Umbilical cord (tissue), 1 donor: ENCODE measurements at regions not wholly inside any gene's neighbourhood (a gene's known extent, or its start where the extent isn't known, plus 50 kb on each side); places are given as distances from the start of the nearest gene placed in this dataset.
A peak's percentile ranks its signal among the peaks of the same experiment; 100 is the strongest.

Experiments
- DNase-seq: peaks from one replicate; pipeline ENCODE4 v3.0.0-alpha.2; 2015; ENCODE audit warnings: low spot score

- DNase-seq: no peak
Observed at GRCh38 chr6:19322691-19323485, 514.3 kb upstream of the ID4 start.

GRCh38 chr6:19324376-19324775 lies 512.8 kb upstream of the ID4 start:
- no peak for DNase-seq

- peak; percentile 15 for DNase-seq
Observed at GRCh38 chr6:19325335-19325789, 511.8 kb upstream of the ID4 start.

- peak; percentile 50 for DNase-seq
Observed at GRCh38 chr6:19327241-19327640, 509.9 kb upstream of the ID4 start.

GRCh38 chr6:19327661-19328060 lies 509.5 kb upstream of the ID4 start:
- DNase-seq: peak; percentile 13

DNA sequence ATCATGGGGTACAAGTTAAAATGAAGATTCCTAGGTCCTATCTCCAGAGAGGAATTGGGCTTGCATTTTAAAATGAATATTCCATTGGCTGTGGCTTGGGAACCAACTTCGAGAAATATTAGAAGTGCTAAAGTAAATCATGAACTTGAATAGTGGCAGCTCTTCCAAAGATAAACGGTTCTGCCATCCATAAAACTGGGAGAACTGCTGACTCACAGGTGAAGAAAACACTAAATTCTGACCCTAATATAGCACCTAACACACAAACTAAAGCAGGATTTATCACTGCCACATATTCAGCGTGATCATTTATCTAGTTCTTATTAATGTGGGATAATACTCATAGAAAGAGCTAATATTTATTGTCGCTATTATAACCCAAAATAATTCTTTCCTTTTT lies 508.1 kb upstream of the ID4 start:
- no peak for DNase-seq

GRCh38 chr6:19331089-19331488 lies 506.1 kb upstream of the ID4 start:
- DNase-seq: no peak

GRCh38 chr6:19332806-19333460 lies 504.2 kb upstream of the ID4 start:
- DNase-seq: no peak

GRCh38 chr6:19333936-19334335 lies 503.2 kb upstream of the ID4 start:
- no peak for DNase-seq

GRCh38 chr6:19336579-19336978 lies 500.6 kb upstream of the ID4 start:
- DNase-seq: no peak

- no peak for DNase-seq
Observed at GRCh38 chr6:19337101-19337500, 500.1 kb upstream of the ID4 start.

DNA sequence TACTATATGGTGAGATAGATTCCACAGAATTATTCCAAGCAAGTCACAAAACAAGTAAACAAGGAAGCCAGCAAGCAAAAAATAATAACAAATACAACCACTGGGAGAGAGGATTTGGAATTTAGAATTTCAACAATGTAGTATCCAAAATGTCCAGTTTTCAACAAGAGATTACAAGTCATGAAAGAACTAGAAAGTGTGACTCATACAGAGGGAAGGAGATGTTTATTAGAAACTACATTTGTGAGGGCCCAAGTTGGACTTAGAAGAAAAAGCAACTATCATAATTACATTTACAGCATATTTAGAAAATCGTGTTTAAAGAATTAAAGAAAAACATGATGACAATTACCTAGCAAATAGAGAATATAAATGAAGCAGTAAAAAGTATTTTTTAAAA lies 494.6 kb upstream of the ID4 start:
- no peak for DNase-seq

GRCh38 chr6:19349429-19349828 lies 487.7 kb upstream of the ID4 start:
- no peak for DNase-seq

DNA sequence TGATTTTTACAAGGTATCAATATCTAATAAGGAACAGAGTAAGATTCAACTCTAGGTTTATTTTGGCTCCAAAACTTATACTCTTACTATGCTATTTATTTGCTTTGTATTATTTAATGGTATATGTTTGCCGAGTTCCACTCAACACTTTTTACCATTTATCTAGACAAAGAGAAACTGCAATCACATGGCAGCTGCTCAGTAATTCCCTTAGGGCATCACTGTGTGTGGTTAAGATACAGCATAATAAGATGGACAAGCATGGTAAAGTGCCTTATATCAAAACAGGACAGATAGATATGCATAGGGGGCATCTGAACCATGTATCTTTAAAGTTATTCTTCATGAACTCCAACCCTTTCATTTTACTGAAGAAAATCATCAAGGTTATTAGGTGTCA lies 483.0 kb upstream of the ID4 start:
- DNase-seq: no peak

GRCh38 chr6:19356692-19357091 lies 480.5 kb upstream of the ID4 start:
- no peak for DNase-seq

DNA sequence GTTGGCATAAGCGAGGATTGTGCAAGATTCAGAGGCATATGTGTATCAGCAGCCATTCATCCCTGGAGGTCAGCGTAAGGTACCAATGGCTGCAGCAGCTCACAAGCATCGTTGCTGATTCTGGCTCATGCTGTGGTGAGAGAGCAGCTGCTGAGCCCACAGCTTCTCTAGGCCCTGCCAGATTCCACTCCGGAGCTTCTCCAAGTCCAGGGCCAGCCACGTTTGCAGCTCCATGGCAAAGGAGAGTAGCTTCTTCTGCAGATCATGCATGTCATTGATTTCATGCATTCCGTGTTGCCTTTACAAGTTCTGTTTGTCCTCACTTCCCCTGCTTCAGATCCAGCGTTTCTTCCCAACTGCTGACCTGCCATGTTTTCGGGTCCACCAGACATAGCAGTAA lies 474.8 kb upstream of the ID4 start:
- no peak for DNase-seq

- no peak for DNase-seq
Observed at GRCh38 chr6:19368511-19368910, 468.7 kb upstream of the ID4 start.

DNA sequence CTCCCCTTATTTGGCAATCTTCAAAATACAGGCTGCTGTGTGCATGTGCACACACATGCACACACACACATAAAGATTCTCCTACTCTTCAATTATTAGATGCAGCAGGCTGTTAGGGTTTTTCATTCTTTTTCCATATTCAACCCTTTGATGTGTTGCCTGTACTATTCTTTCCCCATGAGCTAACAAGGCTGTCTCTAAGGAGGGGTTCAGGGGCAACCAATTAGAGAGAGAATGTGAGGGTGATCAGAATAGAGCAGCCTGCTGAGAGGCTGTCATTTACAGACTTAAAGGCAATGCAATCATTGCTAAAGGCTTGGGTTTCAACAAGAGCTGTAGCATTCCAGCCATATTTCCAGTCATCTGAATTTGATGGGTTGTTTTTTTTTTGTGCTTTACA lies 467.4 kb upstream of the ID4 start:
- peak; percentile 38 for DNase-seq

- DNase-seq: no peak
Observed at GRCh38 chr6:19370831-19371230, 466.3 kb upstream of the ID4 start.

- no peak for DNase-seq
Observed at GRCh38 chr6:19375613-19376012, 461.6 kb upstream of the ID4 start.

GRCh38 chr6:19377722-19378121 lies 459.4 kb upstream of the ID4 start:
- no peak for DNase-seq

DNA sequence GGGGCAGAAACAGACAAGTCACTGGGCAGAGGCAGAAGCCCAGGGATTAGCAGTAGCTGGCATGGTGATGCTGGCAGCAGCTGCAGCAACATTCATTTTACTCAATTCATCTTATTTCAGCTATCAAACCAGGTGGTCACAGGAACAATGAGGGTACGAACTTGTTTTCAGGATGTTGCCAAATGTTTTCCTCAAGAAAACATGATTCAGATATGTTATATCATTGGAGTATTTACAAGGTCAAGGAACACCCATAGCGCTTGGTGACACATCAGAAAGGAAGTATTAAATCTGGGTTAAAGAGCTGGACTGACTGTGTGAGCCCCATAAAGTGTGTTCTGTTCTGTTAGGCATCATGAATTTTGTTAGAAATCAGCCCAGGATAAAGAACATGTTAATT lies 456.9 kb upstream of the ID4 start:
- peak; percentile 5 for DNase-seq

DNA sequence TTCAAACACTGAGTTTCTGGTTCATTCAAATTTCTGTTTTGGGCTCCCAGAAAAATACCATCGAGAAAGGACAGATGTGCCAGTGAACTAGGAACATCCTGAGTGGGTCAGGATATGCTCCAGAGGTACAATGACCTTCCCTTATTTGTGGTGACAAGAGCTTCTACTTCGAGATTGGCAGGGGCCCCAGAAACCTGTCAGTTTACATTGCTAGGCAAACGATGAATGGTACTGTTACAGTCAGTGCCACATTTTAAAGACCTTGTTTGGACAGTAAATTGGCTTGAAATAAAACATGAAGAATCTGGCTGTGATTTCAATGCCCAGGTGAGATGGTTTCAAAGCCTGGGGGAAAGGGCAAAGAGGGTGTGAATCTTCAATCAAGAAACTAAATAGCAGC lies 454.5 kb upstream of the ID4 start:
- DNase-seq: no peak
